Posterior vena cava (tissue), 2 donors: ENCODE measurements at regions not wholly inside any gene's neighbourhood (a gene's known extent, or its start where the extent isn't known, plus 50 kb on each side); places are given as distances from the start of the nearest gene placed in this dataset.

Source experiments
- DNase-seq: peaks from one replicate; pipeline ENCODE4 v3.0.0-alpha.2; 2020; ENCODE audit warnings: low spot score
- intact Hi-C, 2 donors: fragments of 100-400 bp; cut with DNase I; formaldehyde crosslinking; loops; one replicate each; pipeline versions ENCODE4 v1.14.1 to v1.14.2; 2022 to 2023
- donor health status: DM: yes; HTN: yes; CAD: no.
- donor health status: DM: yes; HTN: yes; CAD: no.

DNA sequence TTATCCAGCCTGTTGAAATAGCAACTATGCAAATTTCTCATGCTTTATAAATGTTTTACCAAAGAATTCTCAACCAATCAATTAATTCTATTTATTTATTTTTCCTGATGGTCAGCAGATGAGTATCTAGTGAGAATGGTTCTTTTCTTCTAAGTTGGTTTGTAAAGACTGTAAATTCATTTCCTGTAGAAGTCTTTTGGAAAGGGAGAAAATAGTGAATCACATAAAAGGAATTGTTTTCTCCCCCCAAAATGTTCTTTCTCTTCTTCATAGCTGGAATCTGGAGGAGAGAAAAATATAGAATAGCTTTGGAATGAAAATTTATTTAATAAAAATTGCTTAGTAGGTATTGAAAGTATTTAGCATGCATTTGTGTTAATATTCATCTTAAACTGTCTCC is 836.1 kb upstream of the ZEB2 start:
- intact Hi-C loops, result no loop called here
- no peak for DNase-seq

GRCh38 chr2:145352484-145352883 is 832.6 kb upstream of the ZEB2 start:
- intact Hi-C loops, result no loop called here
- DNase-seq, result no peak

- no peak for DNase-seq
- intact Hi-C loops, result no loop called here
Measured at GRCh38 chr2:145351864-145352425, 832.0 kb upstream of the ZEB2 start.

DNA sequence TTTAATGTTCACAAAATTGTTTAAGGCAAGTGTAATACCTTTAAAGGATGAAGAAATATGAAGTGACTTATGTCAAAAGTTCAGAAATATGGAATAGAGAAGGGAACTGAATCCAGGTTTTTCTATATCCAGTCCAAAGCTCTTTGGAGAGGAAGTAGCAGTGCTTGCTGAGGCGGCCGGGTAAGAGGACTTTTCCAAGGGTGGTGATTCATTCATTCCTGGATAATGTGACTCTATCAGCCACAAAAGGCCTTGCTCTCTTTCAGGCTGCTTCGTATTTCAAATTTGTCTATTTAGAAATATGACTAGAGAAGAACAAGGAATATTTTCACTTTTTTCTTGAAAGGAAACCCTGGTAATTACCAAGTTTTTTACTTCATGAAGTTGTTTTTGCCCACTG is 830.1 kb upstream of the ZEB2 start:
- peak; percentile 79 for DNase-seq
- intact Hi-C loops, result no loop called here

- intact Hi-C loops, result no loop called here
Measured at GRCh38 chr2:145344076-145344724, 824.3 kb upstream of the ZEB2 start.

DNA sequence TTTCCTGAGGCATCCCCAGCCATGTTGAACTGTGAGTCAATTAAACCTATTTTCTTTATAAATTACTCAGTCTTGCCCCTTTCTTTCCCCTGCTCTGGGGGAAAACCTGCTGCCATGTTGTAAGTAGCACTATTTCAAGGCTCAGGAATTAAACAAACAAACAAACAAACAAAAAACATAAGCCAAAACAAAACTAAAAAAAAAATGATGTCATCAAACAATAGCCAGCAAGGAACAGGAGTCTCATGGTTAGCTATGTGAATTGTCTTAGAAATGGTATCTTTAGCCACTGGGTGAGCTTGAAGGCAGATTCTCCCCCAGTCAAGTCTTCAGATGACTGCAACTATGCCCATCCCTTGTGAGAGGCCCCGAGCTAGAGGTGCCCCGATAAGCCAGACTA is 823.4 kb upstream of the ZEB2 start:
- DNase-seq, result no peak
- intact Hi-C loops, result no loop called here

More at GRCh38 chr2:145344076-145344724, 824.3 kb upstream of the ZEB2 start:
- DNase-seq, result no peak

- intact Hi-C loops, result no loop called here
- no peak for DNase-seq
Measured at GRCh38 chr2:145341536-145341935, 821.6 kb upstream of the ZEB2 start.

GRCh38 chr2:145339646-145340045 is 819.7 kb upstream of the ZEB2 start:
- intact Hi-C loops, result no loop called here
- no peak for DNase-seq

- no peak for DNase-seq
- intact Hi-C loops, result no loop called here
Measured at GRCh38 chr2:145332210-145332898, 812.4 kb upstream of the ZEB2 start.

DNA sequence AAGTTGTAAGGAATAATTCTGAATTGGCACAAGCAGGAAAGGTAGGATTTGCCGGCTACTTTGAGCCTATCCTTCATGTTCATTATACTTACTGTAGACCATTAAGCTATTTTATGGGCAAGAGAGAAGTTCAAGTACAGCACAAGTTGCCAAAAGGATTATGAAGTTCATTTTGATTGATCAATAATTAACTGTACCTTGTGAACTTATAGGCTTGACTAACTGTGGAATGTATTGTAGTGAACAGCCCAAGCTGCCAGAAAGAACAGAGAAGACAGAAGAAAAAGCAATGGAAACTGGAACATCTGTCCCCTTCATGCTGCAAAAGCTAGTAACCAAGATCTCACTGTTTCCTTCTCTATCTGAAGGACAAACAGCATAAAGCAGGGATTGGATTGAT is 810.1 kb upstream of the ZEB2 start:
- DNase-seq, result no peak
- intact Hi-C loops, result no loop called here

DNA sequence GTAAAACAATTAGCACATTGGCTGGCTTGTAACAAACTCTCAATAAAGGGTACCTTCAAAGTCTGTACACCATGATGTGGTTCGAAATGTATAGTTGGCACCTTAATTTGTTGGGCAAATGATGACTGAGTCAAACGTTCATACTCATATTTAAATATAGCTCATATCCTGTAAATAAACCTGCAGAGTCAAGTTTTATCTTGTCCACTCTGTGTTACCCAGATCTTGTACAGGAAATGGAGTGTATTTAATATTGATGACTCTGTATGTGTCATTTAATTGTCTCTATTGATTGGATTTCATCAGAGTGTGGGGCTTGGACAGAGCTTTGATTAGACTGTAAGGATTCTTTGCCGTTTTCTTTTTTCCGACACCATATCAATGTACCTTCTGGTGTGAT is 805.6 kb upstream of the ZEB2 start:
- intact Hi-C loops, result no loop called here

GRCh38 chr2:145324748-145325147 is 804.8 kb upstream of the ZEB2 start:
- intact Hi-C loops, result no loop called here
- DNase-seq, result no peak

More for the DNA sequence above, 805.6 kb upstream of the ZEB2 start:
- DNase-seq, result no peak

DNA sequence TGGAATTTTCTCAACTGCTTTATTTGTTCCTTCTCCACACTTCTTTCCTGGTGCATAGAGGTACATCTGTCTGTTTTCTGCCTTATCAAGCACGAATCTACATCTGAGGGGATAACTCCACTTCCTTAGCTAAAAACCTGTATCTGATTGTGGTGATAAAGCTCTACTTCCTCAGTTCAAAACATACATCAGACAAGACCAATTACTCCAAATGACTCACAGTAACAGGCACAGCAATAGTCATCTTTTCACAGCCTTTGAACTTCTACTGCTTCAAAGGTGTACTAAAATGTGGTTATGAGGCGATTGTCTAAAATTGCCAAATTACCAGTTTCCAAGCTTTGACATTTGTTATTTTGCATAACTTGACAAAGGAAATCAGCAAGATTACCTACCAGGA is 803.6 kb upstream of the ZEB2 start:
- DNase-seq, result no peak
- intact Hi-C loops, result loop anchor here in 1 of 2 donors (2.0 kb wide), 1 partner anchor 419 kb away; no protein-coding TSS in a partner anchor

DNA sequence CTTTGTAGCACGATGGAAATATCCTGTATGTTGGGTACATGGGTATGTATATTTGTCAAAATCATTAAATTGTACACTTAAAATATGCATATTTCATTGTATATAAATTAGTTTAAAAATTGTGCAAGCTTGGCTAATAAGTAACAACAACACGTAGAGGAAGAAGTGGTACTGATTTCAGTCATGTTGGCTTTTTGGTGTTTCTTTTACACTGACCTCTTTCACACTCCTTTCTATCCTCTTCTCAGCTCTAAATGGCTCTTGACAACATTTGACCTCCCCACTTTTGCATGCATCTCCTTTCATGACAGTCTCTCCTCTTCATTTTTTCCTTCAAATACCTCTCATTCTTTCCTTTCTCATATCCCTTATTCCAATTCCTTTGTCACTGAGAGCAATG is 801.4 kb upstream of the ZEB2 start:
- intact Hi-C loops, result no loop called here
- no peak for DNase-seq

GRCh38 chr2:145316496-145316895 is 796.6 kb upstream of the ZEB2 start:
- intact Hi-C loops, result no loop called here
- no peak for DNase-seq

- DNase-seq, result no peak
- intact Hi-C loops, result no loop called here
Measured at GRCh38 chr2:145315053-145315452, 795.1 kb upstream of the ZEB2 start.

GRCh38 chr2:145314119-145314633 is 794.3 kb upstream of the ZEB2 start:
- intact Hi-C loops, result no loop called here
- no peak for DNase-seq

DNA sequence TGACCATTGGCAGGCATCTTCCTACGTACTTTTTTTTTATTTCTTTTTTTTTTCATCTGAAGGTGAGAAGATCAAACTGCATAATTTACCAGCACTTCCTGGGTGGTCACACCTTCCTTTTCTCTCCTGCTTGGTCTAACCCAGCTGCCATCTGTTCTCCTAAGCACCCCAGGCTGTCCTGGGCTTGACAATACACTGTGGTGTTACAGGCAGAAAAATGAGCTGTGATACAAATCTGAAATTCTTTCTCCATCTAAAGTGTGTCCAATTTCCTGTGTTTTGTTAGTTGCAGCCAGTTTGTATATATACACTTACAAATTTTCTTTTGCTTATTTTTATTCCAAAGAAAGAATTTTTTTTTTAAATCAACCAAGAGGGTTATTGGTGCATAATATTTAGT is 786.0 kb upstream of the ZEB2 start:
- DNase-seq, result no peak
- intact Hi-C loops, result no loop called here

DNA sequence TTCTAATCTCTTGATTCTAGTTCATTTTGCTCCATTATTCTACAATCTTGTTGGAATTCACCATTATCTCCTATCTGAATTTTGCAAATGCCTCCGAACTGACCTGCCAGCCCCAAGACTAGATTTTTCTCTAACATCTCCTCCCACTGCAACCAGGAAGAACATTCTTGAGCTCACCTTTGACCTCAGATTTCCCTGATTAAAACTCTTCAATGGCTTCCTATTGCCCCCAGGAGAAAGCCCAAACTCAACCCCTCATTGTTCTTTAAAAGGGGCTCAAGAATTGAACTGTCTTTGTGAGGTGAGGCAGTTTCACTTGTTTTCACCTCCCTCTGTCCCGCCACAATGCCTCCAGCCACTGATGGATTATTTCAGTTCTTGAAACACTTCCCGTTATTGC is 784.6 kb upstream of the ZEB2 start:
- intact Hi-C loops, result no loop called here
- no peak for DNase-seq

DNA sequence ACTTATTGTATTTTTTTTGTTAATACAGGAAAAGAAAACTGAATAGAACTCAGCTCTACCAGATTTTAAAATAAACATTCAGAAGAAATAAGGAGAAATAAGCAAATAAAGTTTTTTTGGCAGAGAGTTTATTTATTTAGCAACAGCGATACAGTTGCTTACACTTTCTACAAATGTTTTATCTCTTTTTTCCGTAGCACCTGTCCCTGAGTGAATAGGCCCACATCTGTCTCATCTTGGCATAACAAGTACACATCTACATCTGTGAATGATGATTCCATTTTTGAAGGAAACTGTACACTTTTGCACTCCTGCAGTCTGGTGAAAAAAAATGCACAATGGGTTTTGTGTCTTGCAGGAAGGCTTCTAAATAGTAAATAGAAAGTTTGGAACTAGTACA is 783.6 kb upstream of the ZEB2 start:
- intact Hi-C loops, result no loop called here
- no peak for DNase-seq

- DNase-seq, result no peak
- intact Hi-C loops, result no loop called here
Measured at GRCh38 chr2:145302886-145303285, 783.0 kb upstream of the ZEB2 start.
